NCI-H774 (cell line): ENCODE measurements at regions not wholly inside any gene's neighbourhood (a gene's known extent, or its start where the extent isn't known, plus 50 kb on each side); places are given as distances from the start of the nearest gene placed in this dataset.
"Not testable (repeated sequence)": the region's sequence is repeated elsewhere in the genome, so short reads cannot be mapped to it uniquely, and the experiment has no call there.

Source experiments
- DNase-seq: peaks from one replicate; lab custom pipeline; 2025; lab: John Stamatoyannopoulos, UW

DNA sequence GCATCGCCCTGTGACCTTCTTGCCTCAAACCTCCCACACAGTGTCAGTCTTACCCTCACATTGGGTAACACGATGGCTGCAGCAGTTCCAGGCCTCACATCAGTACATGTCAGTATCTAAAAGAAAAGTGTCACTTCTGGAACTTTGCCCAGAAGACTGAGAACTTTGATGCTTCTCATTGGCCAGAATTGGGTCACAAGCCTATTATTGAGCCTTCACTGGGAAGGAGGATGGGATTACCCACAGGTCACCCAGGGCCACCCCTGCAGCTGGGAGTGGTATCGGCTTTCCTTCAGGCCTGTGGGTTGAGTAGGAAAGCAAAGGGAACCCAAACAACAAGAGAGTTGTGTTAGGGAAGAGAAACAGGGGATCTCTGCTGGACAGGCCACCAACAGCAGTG is 111.5 kb downstream of the NPY start:
- no peak for DNase-seq

DNA sequence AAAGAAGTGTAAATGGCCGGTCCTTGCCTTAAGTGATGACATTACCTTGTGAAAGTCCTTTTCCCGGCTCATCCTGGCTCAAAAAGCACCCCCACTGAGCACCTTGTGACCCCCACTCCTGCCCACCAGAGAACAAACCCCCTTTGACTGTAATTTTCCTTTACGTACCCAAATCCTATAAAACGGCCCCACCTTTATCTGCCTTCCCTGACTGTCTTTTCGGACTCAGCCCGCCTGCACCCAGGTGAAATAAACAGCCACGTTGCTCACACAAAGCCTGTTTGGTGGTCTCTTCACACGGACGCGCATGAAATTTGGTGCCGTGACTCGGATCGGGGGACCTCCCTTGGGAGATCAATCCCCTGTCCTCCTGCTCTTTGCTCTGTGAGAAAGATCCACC is 112.4 kb downstream of the NPY start:
- DNase-seq, result not testable (repeated sequence)

DNA sequence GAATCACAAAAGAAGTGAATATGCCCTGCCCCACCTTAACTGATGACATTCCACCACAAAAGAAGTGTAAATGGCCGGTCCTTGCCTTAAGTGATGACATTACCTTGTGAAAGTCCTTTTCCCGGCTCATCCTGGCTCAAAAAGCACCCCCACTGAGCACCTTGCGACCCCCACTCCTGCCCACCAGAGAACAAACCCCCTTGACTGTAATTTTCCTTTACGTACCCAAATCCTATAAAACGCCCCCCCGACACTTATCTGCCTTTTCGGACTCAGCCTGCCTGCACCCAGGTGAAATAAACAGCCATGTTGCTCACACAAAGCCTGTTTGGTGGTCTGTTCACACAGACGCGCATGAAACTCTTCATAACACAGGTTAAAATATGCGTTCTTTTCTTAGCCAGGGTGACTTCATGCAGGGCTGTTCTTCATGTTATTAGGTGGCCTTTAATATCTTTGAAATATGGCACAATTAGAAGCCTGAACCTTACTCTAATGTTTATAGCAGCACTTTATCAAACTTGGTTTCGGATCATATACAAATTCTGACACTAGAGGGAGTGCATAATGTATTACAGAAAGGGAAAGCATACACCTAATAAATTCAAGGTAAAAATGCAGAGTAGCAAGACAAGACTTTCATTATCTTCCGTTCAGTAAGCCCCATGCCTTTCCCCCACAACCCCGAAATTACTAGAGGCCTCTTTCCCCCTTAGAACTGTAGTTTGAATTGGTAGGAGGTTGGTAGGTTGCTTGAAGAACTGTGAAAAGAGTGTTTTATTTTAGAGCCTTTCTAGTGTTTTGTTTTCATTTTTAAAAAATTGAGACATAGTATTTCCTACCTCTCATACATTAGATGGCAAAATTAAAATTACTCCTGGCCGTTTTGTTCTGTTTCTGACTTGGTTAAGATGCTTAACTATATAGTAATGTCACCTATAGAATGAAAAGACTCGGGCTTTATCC is 117.9 kb downstream of the NPY start:
- no peak for DNase-seq

DNA sequence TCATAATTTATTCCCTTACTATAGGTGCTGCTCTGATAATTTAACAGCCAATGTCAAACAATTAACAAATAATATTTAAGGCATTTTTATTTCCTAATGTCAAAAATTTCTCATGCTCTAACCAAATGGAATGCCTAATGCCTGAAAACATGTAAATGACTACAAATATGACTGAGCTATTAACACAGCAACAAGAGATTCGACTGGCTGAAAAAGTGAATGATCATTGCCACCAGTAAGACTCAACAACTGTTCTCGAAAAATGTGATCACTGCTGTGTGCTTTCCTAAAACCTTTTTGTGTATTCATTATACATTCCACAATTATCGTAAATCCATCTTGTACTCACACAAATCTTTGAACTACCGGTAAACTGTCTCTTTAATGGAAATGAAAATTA is 118.7 kb downstream of the NPY start:
- no peak for DNase-seq

DNA sequence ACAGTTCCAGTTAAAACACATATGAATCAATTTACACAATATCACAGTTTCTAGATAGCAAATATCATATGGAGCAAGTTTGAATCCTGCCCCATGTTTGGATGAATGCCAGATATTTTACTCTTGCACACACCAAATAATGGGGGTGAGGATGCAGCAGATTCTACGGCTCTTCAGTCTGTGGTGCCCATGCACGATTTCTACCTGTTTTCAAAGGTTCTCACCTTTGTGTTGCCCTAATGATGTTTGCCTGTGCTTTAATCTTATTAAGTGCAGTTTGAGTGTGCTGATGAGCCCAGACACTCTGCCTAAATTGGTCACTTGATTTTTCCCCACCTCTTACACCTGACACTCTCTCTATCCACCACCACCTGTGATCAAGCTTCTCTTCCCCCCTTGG is 119.6 kb downstream of the NPY start:
- no peak for DNase-seq

DNA sequence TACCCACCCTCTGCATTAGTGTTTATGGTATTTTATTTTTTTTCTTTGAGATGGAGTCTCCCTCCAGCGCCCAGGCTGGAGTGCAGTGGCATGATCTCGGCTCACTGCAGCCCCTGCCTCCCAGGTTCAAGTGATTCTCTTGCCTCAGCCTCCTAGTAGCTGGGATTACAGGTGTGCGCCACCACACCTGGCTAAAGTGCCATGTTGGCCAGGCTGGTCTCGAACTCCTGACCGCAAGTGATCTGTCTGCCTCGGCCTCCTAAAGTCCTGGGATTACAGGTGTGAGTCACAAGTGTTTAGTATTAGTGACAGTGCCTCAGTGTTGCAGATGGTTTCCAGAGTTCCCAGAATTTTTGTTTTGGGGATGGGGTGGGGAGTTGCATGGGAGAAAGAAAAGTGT is 120.3 kb downstream of the NPY start:
- DNase-seq, result no peak

DNA sequence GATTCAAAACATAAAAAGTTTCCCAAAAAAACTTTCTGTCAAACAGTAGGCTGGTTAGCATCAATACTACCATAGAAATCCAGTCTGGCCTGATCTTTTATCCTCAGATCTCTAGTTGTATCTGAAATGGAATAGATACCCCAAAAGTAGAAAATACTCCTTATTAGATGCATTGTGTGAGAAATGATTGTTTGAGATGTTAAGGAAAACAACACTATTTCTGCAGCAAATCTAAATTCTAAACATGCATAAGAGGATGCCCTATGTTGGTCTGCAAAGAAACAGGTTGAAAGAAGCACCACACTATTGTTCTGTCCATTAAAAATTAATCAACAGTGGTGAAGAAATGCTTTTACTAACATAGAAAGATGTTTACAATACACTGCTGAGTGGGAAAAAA is 121.0 kb downstream of the NPY start:
- DNase-seq, result no peak

DNA sequence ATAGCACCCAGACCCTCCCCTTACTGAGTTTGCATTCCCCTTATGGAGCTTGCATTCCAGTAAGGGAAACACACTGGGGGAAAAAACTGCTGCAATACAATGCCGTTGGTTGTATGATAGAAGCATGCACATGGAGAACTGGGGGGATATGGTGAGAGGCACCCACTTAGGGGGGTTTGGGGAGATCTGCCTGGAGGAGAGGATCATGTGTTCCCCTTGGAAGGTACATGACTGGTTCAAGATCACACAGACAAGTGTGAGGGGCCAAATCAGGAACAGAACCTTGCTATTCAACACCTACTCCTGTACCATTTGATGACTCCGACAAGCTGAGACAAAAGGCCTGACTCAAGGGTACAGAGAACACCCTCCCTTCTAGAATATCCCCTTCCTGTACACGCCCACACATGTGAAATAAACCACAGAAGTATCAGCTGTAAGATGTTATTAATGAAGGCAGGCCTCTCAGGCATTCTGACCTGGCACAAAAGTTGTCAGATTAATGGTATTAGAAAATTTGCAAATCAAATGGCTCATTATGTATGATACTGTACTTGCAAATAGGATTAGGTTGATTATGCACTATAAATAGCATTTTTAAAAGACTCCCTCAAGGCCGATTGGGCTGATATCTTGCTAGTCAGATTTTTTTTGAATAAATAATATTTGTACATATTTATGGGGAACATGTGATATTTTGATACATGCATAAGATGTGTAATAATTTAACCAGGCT is 122.2 kb downstream of the NPY start:
- DNase-seq, result no peak

DNA sequence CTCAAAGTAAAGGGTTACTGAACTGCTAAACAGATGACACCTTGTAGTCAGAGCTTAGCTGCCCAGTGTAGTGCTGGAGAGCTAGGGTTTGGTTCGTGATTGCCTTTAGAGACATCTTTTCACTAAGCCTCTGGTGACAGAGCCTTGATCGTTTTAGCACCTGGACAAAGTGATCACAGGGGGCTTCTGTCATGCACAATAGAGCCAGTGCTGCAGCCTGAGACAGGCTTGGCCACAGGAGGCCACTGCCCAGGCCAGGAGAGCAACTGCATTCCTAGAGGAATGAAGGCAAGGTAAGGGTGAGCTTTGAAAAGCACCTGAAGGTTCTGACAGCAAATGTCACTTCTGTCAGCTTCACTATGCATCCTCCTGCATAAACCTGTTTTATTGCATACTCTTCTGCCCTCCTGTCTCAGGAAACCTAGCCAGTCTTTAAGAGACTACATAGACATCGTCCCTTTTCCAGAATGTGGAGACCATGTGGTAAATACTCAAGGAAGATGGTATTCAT is 122.9 kb downstream of the NPY start:
- DNase-seq, result no peak

DNA sequence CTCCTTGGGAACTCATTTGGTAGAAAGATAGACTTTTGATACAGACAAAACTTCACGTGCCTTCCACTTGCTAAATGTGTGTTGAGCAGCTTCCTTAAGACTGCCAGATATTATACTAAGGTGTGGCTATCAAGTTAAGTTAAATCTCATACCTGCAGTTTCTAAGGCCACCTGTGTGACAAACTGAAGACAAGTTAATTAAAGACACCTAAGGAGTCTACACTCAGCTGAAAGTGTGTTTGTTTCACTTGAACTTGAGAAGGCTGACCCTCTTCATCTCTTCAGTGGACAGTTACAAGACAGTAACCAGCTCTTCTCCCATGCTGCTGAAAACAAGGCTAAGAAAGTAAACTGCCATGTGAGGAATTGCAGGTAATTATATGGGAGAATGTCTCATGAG is 124.0 kb downstream of the NPY start:
- no peak for DNase-seq

DNA sequence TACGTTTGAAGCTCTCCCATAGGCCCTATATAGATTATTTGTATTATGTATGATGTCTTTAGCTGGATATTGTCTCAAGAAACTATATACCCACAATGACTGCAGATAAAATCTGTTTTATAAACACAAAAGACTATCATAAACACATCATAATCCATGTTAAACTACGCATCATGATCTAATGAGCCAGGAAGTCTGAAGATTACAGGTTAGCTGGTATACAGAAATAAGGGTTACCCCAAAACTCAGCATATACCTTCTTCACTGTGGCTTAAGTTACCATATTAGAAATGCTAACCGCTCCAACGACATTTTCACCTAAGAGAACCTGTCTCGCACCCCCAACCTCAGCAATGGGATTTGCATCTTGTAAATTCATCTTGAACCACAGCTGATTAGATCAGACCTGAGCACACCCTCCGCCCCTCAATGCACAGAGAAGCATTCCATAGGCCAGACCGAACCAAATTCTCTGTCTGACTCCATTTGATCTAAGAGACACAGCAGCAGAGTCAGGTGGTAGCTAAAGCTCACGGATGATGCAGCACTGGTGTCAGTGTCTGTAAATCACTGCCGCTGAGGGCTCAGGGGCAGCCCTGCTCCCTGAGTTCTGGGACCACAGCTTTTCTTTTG is 124.9 kb downstream of the NPY start:
- DNase-seq, result no peak

DNA sequence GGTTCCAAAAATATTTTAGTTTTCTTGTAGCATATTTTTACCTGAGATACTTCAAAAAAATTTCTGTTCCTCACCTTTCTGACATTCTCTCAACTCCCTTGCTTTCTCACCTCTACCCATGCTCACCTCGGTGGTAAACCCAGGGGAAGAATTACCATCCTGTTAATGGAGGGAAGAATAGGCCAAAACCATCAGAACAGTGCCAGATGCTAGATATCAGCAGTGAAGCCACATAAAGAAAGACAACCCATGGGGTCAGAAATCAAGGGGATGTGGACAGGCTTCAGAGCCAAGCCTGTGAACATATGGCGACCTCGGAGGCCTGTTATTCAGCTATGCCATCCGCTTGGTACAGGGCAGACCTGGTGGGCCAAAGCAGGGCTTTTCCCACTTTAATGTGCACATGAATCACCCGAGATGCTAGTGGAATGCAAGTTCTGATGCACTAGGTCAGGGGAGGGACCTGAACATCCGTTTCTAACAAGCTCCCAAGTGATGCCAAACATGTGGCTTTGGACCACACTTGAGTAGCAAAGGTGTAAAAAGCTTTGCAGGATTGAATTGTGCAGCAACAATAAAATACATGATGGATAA is 125.5 kb downstream of the NPY start:
- no peak for DNase-seq

DNA sequence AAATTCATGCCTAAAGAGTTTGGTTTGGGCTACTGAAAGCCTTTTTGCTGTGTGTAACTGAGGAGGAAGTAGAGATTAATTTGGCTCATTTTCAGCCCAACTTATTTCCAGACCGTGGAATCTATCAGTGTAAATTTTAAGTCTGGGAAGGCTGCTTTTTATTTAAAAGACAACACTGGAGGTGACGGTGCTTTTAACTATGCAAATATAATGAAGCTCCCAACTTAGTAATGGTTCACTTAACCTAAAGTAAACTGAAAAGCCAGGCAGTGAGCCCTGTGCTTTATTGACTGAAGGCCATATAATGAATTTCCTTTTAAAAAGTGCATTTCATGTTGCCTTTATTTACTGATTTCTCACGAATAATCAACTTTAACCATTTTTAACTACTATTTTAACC is 127.2 kb downstream of the NPY start:
- no peak for DNase-seq

DNA sequence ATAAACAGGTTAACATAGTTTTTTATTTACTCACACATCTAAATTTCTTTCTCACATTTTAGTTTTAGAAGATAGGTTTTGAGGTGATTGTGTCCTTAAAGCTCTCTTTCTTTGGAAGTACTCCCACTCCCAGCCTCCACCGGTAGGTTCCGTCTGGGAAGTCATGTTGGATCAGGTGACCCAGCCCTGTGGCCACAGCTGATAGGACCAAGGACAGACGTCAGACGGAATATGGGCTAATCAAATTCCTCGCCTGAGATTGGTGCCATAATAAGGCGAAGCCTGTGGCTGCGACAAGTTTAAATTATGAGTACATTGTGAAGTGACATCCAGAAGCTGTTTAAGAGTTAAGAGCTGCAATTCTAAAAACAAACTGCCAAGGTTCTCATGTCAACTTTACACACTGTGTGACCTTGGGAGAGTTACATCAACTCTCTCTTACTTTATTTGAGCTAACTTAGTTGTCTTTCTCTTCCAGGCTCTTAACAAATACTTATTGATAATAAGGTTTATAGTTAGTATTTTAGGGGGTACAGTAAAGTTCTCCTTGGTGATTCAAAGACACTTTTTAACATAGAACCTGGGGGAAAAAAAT is 133.6 kb downstream of the NPY start:
- DNase-seq, result no peak

DNA sequence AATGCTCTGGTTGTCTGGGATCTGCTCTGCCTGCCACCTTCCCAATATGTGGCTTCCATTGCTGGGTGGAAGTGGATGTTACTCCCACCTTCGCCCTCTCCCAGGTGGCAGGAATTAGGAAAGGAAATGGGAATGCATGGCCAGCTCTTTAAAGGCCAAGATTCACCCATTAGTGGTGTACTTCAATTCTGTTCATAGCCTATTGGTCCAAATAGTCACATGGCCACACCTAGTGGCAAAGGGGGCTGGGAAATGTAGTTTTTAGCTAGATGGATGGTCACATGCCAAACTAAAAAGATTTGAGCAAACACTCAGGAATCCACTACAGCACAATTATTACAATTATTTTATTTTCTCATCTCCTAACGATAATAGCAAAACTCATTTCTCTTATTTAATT is 135.1 kb downstream of the NPY start:
- DNase-seq, result no peak

DNA sequence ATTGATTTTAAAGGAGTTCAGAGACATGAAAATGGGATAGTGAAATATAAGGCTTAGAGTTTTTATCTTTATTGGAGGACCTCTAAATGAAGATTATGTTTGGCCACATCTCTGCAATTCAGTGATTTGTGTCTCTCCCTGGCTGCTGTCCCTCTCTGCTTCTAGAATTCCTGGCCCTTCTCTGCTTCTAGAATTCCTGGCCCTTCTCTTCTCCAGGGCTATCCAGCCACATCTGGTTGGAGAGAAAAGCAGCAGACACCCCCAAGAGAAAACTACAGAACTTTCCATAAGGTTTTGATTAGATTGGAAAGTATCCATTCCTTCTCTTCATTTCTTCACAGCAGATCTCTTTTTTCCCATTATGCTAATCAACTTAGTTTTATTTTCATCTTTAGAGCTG is 135.5 kb downstream of the NPY start:
- DNase-seq, result no peak

DNA sequence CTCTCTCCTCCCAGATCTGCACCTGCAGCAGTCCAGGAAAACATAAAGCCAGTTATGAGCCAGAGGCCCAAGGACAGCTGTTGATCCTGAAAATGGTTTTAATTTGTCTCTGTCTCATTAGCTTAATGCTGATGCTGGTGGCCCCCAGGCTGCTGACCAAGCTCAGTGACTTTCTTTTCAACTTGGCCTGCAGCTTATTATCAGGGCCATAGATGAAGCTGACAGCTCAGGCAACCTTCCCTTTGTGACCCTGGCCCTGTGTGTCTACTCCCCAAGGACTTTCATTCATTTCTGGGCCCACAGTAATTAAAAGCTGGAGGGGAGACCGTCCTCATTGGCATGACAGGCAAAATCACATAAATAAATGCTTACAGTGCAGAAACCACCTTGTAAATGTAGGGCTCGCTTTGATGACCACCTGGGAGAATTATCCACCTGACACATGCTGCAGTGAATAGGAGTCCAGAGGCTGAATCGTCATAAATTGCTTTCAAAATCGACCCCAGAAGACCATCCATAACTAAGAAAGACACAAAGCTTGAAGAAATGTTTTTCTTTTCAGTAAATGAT is 138.5 kb downstream of the NPY start:
- DNase-seq, result no peak

DNA sequence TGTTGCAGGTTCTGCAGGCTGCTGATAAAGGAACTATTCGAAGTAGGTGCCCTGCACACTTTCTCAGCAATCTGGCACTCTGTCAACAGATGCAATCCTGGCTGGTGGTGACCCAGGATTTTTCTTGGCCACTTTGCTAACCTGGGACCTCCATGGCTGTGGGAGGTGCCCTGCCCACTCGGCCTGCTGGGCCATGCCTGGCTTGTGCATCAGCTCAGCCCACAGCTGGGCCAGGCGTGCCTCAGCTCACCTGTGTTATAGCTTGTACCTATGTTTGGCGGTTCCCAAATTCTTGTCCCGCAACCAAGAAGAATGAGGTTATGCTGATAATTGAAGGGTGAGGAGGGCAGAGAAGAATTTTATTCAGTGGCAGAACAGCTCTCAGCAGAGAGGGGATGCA is 141.7 kb downstream of the NPY start:
- no peak for DNase-seq

DNA sequence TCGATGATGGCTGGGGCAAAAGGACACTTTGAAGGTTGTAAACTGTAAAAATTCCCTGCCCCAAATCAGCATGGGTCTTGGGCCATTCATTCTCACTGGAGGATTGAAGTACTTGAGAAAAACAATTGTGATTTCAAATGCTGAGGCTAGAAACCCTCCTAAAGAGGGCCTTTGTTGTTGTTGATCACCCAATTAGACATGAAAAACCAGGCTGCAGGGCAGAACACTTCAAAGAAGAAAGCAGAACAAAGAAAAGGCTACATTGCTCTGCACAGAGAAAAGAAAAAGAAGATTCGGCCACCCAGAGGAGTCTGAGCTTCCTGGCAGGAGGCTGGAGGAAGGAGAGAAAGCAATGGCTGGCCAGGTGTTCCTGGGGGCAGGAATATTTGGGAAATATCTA is 143.1 kb downstream of the NPY start:
- no peak for DNase-seq

DNA sequence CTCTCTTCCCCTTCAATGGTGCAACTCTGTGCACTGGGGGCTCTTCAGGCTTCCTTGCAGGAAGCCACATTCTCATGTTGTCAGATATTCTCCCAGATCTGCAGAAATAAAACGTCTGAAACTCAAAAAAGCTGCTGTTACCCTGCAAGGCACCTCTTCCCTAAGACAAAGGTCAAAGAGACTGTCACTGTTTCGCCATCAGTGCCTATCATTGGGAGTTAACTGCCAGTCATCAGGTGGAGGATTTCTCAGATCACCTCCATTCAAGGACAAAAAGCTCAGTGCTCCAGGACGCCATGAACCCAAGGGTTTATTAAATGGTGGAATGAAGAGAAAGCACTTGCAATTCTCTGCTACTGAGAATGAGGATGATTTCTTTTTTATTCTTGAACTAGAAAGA is 144.6 kb upstream of the PALS2 start:
- DNase-seq, result no peak

DNA sequence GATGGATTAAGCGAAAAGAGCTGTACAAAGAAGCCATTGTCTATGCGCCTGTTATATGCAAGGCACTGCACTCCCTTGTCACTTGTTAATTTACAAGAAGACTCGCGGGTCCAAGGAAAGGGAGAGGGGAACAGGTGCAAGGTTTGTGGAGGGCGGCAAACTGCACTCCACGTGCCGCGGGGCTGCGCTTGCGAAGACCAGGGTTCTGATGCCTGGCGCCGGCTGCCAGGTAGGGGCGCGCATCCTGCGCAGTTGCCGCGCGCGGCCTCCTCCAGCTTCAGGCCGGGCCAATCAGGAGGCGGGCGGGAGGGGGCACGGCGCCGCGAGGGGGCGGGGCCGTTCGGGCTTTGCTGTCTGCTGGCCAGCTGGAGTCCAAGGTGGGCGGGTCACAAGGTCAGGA is 140.6 kb upstream of the PALS2 start:
- no peak for DNase-seq

DNA sequence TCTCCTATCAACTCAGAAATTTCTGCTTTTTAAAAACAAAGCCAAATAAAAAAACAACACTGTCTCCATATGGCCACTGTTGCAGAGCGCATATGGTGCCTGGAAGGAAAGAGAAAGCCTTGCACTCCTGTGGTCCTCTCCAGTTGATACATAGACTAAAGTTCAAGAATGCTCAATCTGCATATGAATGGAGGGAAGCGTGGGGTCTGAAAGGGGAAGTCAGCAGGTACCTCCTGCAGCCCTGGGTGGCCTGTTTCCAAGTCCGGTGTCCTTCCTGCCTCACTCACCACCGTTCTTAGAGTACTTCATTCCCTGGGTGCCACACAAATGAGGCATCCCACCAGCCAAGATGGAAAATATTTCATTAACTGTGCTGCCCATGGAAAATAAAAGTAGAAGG is 138.3 kb upstream of the PALS2 start:
- DNase-seq, result no peak
